CD14-positive monocyte (primary cell): ENCODE measurements at regions not wholly inside any gene's neighbourhood (a gene's known extent, or its start where the extent isn't known, plus 50 kb on each side); places are given as distances from the start of the nearest gene placed in this dataset.

Source experiments
- DNase-seq, 3 donors: peaks; one replicate each; pipeline ENCODE4 v3.0.0-alpha.2; 2011 to 2022
- H2AFZ ChIP-seq: 2 replicates; pipeline ENCODE4 v1.6.0; 2012; ENCODE audit warnings: mild to moderate bottlenecking, low read depth, low read length, inconsistent platforms; ENCODE audit not compliant: insufficient read depth, poor library complexity, severe bottlenecking
- H3K27ac ChIP-seq, 2 donors: 1 replicate in 1 of 2; 2 replicates in 1 of 2; pipeline ENCODE4 v1.5.1; 2012 to 2013; ENCODE audit warnings: low read length in 2 of 2, control low read depth in 1 of 2, inconsistent platforms in 1 of 2, low read depth in 1 of 2, mild to moderate bottlenecking in 1 of 2
- H3K27me3 ChIP-seq, 2 donors: one replicate each; pipeline versions ENCODE4 v1.6.0 to v1.6.1; 2011 to 2013; ENCODE audit warnings: low read length in 2 of 2; ENCODE audit not compliant: control insufficient read depth in 2 of 2, insufficient read depth in 2 of 2
- H3K36me3 ChIP-seq, 2 donors: replicated peaks in 1 of 2; 1 replicate in 1 of 2; 2 replicates in 1 of 2; pipeline versions ENCODE4 v1.5.1 to v1.6.1; 2012 to 2013; ENCODE audit warnings: low read length in 2 of 2, control low read depth in 1 of 2, inconsistent platforms in 1 of 2, mild to moderate bottlenecking in 1 of 2; ENCODE audit not compliant: insufficient read depth in 2 of 2, control insufficient read depth in 1 of 2
- H3K4me1 ChIP-seq, 2 donors: 1 replicate in 1 of 2; 2 replicates in 1 of 2; pipeline versions ENCODE4 v1.5.1 to v1.6.1; 2012 to 2013; ENCODE audit warnings: low read length in 2 of 2, control low read depth in 1 of 2, inconsistent platforms in 1 of 2, mild to moderate bottlenecking in 1 of 2, moderate library complexity in 1 of 2; ENCODE audit not compliant: insufficient read depth in 2 of 2, control insufficient read depth in 1 of 2
- H3K4me2 ChIP-seq: replicated peaks from 2 replicates; pipeline ENCODE3; 2012; ENCODE audit warnings: low read length, moderate library complexity, mild to moderate bottlenecking; ENCODE audit not compliant: poor library complexity, severe bottlenecking; ENCODE audit errors: extremely low read depth
- H3K4me3 ChIP-seq, 3 experiments: fragments of 200-600 bp in 1 of 3; sonication (generic) in 1 of 3; replicated peaks in 1 of 3; 1 replicate in 2 of 3; 2 replicates in 1 of 3; pipeline ENCODE4 v1.5.1; 2011 to 2013; ENCODE audit warnings: low read length in 3 of 3, mild to moderate bottlenecking in 3 of 3, control low read depth in 2 of 3, low read depth in 2 of 3, inconsistent platforms in 1 of 3, moderate library complexity in 1 of 3
- H3K79me2 ChIP-seq: 2 replicates; pipeline ENCODE4 v1.6.0; 2012; ENCODE audit warnings: mild to moderate bottlenecking, control low read depth, inconsistent platforms, low read length, moderate library complexity; ENCODE audit not compliant: insufficient read depth
- H3K9ac ChIP-seq: 2 replicates; pipeline ENCODE4 v1.6.0; 2017; ENCODE audit warnings: low read length, mild to moderate bottlenecking; ENCODE audit not compliant: insufficient read depth, poor library complexity, severe bottlenecking
- H3K9me3 ChIP-seq, 2 donors: replicated peaks in 1 of 2; 1 replicate in 1 of 2; 2 replicates in 1 of 2; pipeline versions ENCODE4 v1.5.1 to v1.6.1; 2012 to 2013; ENCODE audit warnings: low read length in 2 of 2, control low read depth in 1 of 2; ENCODE audit not compliant: control insufficient read depth in 1 of 2, insufficient read depth in 1 of 2
- H4K20me1 ChIP-seq: 2 replicates; pipeline ENCODE4 v1.6.0; 2012; ENCODE audit warnings: mild to moderate bottlenecking, low read length, control low read depth, moderate library complexity; ENCODE audit not compliant: insufficient read depth
- H3K27ac Mint-ChIP-seq, 7 donors: one replicate each; pipeline ENCODE4 v1.8.0; 2020; ENCODE audit warnings: mild to moderate bottlenecking in 7 of 7, mixed read lengths in 7 of 7, moderate library complexity in 6 of 7, inconsistent platforms in 2 of 7
- H3K27me3 Mint-ChIP-seq, 3 donors: one replicate each; pipeline ENCODE4 v1.8.0; 2021 to 2022; ENCODE audit warnings: low read depth in 3 of 3, mild to moderate bottlenecking in 3 of 3, mixed read lengths in 3 of 3, moderate library complexity in 3 of 3, inconsistent platforms in 1 of 3
- H3K36me3 Mint-ChIP-seq, 2 donors: one replicate each; pipeline ENCODE4 v1.8.0; 2020; ENCODE audit warnings: mixed read lengths in 2 of 2, inconsistent platforms in 1 of 2, mild to moderate bottlenecking in 1 of 2
- H3K4me1 Mint-ChIP-seq: one replicate; pipeline ENCODE4 v1.8.0; 2020; ENCODE audit warnings: mild to moderate bottlenecking, mixed read lengths
- H3K4me3 Mint-ChIP-seq, 2 donors: one replicate each; pipeline ENCODE4 v1.8.0; 2020; ENCODE audit warnings: mild to moderate bottlenecking in 2 of 2, mixed read lengths in 2 of 2, moderate library complexity in 1 of 2
- H3K9me3 Mint-ChIP-seq, 7 donors: one replicate each; pipeline ENCODE4 v1.8.0; 2020 to 2022; ENCODE audit warnings: mixed read lengths in 7 of 7, mild to moderate bottlenecking in 6 of 7, moderate library complexity in 6 of 7, inconsistent platforms in 2 of 7
- CTCF ChIP-seq: fragments of 200-600 bp; IDR thresholded peaks from one replicate; pipeline ENCODE4 v1.8.0; 2022; ENCODE audit warnings: antibody characterized with exemption, mild to moderate bottlenecking
- WGBS: methylation state at CpG from one replicate; pipeline ENCODE4 v1.1.5; 2013; ENCODE audit warnings: missing lambda C conversion rate; ENCODE audit not compliant: insufficient coverage; 5-methylcytosine and 5-hydroxymethylcytosine counted together
- intact Hi-C, 2 donors: fragments of 100-400 bp; cut with micrococcal nuclease; formaldehyde crosslinking; loops; one replicate each; pipeline versions ENCODE4 v1.15.0 to v1.15.1; 2023

- Histone ChIP-seq H3K4me1 (no peaks in the 10 kb centered on the region), H3K79me2 (no peaks in the 10 kb centered on the region), H3K9me3 (peaks cover 0 to 4% of the 10 kb centered on the region in 2 donors), H3K4me3 (no peak overlapping the region), H4K20me1 (no peaks in the 10 kb centered on the region), H2AFZ (no peak overlapping the region), H3K27me3 (no peaks in the 10 kb centered on the region), H3K27ac (no peak overlapping the region), H3K9ac (no peak overlapping the region), H3K36me3 (no peaks in the 10 kb centered on the region), H3K4me2 (no peak overlapping the region)
- H3K4me1 Mint-ChIP-seq = no peaks in the 10 kb centered on the region
- DNase-seq = no peak
- H3K27ac Mint-ChIP-seq = peak overlapping the region in 1 of 7 donors; percentile 13
- H3K27me3 Mint-ChIP-seq = no peaks in the 10 kb centered on the region
- intact Hi-C loops = no loop called here
- H3K36me3 Mint-ChIP-seq = no peaks in the 10 kb centered on the region
- no peak for TF ChIP-seq CTCF
- 82% methylated on average over 1 of the region's 1 CpG for WGBS
- peaks cover 0 to 9% (median 3%) of the 10 kb centered on the region in 7 donors for H3K9me3 Mint-ChIP-seq
- H3K4me3 Mint-ChIP-seq = no peak overlapping the region
Observed at GRCh38 chr18:29251681-29252080, 1074.8 kb upstream of the CDH2 start.

GRCh38 chr18:29250843-29251242 lies 1073.9 kb upstream of the CDH2 start:
- no peaks in the 10 kb centered on the region for H3K27me3 Mint-ChIP-seq
- no peak for TF ChIP-seq CTCF
- Histone ChIP-seq H3K79me2 (no peaks in the 10 kb centered on the region), H3K4me2 (no peak overlapping the region), H4K20me1 (no peaks in the 10 kb centered on the region), H3K27ac (no peak overlapping the region), H3K4me3 (no peak overlapping the region), H2AFZ (no peak overlapping the region), H3K27me3 (no peaks in the 10 kb centered on the region), H3K9me3 (peaks cover 0 to 4% of the 10 kb centered on the region in 2 donors), H3K36me3 (no peaks in the 10 kb centered on the region), H3K9ac (no peak overlapping the region), H3K4me1 (no peaks in the 10 kb centered on the region)
- H3K9me3 Mint-ChIP-seq = peaks cover 0 to 9% (median 4%) of the 10 kb centered on the region in 7 donors
- no peak for DNase-seq
- H3K4me3 Mint-ChIP-seq = no peak overlapping the region
- no peaks in the 10 kb centered on the region for H3K4me1 Mint-ChIP-seq
- H3K27ac Mint-ChIP-seq = no peak overlapping the region
- intact Hi-C loops = no loop called here
- H3K36me3 Mint-ChIP-seq = no peaks in the 10 kb centered on the region
